GM19452 (cell line): ENCODE measurements at regions not wholly inside any gene's neighbourhood (a gene's known extent, or its start where the extent isn't known, plus 50 kb on each side); places are given as distances from the start of the nearest gene placed in this dataset.
"Not testable (repeated sequence)": the region's sequence is repeated elsewhere in the genome, so short reads cannot be mapped to it uniquely, and the experiment has no call there.

Experiments used
- ATAC-seq: cut with Tn5 transposase; IDR thresholded peaks from one replicate; pipeline ENCODE4 v1.9.1; 2021; ENCODE audit not compliant: unreplicated experiment

DNA sequence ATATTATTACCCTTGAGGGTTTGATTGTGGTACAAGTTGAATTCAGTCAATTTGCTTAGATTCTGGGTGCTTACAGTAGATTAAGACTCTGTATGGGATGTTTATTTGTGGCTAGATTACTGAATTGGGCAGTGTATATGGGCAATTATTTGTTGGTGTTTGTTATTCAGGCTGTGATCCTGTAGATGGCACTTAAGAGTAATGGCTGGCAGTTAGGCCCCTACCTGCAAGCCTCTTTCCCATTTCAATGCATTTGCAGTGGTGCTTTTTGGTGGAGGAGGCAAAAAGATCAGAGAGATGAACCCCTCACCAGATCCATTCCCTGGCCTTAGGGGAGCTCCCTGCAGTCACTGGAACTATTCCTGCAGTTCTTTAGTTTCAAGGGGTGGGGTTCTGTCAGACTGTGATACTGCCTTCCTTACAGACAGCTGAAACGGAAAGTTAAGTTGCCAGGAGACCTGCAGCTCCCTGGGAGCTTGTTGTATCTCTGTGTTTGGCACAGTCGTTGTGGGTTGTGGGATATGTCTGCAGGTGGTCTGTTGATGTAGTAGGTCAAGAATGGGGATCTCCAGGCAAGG is 199.5 kb downstream of the AASDHPPT start:
- no peak for ATAC-seq

DNA sequence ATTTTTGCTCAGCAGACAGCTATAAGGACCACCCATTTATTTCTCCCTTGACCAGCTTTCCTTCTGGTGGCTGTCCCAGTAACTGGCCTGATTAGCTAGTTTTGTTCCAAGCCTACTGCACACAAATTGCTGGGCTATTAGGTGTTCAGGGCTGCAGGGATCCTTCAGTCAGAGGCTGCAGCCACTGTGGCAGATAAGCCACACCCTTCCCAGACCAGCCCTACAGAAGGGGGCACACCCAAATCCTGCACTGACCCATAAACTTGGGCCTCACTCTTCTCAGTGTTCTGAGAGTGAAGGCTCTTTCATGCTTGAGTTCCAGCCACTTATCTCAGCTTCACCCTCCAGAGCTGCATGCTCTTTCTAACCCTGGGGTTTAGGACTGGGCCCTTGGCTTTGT is 200.0 kb downstream of the AASDHPPT start:
- no peak for ATAC-seq

DNA sequence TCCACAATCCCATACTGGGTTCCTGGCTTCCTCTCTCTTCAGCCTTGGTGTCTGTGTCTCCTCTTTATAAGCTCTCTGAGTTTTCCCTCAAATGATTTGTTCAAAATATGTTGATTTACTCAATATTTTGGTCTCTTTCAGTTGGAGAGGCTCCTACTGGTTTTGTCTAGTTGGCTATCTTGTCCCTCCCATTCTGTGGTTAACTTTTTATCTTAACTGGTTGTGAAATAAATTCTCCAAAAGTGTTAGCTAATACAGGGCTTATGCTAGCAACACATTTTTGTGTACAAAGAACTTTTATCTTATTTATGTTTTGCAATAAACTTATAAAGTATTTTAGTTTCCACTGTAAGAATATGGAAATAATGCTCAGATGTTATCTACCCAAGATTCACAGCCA is 200.9 kb downstream of the AASDHPPT start:
- ATAC-seq, result no peak

DNA sequence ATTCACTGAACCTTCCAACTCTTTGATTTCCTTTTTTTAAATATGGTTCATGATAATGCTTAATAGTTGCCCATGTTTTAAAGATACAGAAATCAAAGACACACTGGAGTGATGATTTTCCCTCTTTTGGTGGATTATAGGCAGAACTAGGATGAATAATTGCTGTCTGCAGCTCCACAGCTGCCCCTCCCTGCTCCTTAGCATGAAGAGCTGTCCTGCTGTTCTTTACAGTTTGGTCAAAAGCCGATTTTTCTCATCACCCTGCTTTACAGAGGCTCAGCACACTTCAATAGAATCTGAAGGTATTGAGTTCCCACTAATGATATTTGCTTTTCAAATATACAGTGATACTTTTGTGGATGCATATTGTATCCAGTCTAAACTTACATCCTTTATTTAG is 202.6 kb downstream of the AASDHPPT start:
- ATAC-seq, result no peak

DNA sequence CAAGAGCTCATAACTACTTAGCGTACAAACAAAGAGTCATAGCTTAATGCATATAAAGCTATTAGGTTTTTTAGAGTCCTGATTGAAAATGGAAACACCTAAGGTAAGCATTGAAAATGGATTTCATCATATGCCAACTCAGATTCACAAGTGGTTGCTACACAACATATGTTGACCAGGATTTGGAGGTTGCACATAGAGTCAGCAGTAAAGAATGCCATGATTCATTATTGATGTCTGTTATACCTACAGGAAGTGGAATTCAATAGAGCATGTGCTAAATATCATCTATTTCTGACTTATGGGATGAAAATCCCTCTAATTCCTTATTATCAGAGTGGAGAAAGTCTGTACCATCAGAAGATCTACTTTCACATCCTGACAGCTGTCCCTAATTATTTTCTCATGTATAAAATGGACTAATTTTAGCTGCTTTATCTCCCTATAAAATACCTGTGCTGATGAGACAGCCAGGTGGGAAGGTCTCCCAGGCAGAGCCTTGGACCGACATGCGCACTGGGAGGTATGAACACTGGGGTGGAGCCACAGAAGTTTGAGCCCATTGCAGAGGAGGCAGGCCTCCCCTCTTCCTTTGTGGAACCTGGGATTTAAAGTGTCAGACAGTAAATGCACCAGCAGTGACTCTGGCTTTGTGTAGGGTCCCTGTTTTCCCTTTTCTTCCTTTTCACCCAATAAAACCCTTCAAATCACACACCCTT is 204.2 kb downstream of the AASDHPPT start:
- ATAC-seq, result no peak

DNA sequence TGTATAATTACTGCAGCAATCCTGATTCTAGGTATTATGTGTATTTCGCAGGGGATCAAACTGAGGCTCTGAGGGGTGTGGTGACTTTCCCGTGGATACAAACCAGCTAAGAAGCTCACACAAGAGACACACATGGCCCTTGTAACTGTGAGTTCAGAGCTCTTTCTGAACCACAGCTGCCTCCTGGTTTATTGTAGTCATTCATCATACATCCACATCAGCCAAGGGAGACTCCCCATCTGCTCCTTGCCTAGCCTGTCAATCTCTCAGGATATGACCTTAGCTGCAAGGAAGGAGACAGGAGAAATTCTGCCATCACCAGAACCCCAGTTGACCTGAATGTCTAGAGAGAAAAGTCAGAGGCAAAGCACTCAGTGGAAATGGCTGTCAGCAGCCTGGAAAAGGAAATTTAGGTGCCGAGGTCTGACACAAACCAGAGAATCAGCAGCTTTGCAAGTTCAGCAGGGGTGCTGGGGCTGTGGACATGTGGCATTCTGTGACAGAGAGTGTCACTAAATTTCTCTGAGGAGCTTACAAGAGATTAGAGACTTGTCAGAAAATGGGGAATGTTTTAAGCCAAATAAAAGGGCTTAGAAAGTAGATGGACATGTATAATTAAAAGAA is 209.5 kb downstream of the AASDHPPT start:
- no peak for ATAC-seq

DNA sequence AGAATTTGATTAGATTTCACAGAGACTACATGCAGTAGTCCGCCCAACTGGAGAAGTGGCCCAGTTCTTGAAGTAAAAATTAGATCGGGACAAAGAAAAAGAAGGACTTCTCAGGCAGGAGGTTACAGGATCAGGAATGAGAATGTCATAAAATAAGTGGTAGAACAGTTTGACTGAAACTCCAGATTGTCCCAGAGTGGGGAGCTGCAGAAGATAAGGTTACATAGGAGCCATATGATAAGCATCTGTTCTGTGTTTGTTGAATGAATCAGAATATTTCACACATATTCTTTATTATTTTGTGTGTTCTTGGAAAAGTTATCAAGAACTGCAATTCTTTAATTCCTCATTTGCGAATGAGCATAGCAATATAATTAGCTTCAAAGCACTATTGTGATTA is 210.6 kb downstream of the AASDHPPT start:
- no peak for ATAC-seq

DNA sequence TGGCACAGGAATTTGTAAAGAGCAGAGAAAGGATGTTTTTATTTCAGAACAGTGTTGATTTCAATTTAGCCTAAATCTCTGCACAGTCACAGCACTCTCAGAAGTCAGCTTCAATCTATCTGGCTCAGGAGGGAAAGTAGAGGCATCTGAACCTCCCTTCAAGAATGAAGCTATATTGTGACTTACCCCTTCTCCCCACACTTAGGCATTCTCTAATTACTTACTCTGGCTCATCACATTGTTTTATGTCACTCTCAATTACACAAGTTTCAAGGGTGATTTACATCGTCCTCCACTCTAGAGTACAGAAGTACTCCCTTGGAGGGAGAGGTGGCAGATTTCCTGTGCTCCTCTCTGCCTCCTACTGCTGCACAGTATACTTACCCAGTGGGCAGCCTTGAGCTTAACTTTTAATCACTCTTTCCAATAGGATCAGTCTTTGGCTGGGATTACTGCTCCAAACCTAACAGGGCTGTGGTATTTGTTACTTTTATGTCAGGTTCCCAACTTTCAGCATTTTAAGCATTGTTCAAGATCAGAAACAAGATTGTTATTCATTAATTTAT is 211.4 kb downstream of the AASDHPPT start:
- no peak for ATAC-seq

DNA sequence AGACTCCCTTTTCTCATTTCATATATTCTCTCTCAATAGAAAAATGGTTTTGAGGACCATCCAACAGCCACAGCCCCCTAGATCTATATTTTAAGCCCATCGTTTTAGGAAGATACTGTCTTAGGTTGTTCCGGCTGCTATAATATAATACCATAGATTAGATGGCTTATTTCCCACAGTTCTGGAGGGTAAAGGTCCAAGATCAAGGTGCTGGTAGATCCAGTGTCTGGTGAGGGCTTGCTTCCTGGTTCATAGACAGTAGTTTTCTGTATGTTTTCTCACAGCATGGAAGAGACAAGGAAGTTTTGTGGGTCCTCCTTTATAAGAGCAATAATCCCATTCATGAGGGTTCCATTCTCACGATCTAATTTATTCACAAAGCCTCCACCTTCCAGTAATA is 215.1 kb downstream of the AASDHPPT start:
- no peak for ATAC-seq

DNA sequence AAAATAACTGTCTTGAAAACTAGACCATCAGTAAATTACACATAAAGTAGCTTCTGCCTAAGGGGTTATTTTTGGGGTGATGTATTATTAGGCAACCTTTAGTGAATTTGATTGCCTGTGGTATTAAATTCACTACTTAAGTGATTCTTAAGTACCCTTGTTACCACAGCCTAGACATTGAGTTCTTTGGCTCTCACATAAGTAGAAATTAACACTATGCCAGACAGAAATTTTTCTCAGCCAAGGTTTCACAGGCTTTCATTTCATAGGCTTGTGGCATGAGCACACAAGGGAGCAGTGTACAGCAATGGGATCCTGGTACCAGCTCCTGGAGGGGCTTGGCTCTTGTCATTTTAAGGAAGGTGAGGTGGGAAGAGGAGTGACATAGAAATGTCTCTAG is 218.5 kb downstream of the AASDHPPT start:
- ATAC-seq, result no peak

DNA sequence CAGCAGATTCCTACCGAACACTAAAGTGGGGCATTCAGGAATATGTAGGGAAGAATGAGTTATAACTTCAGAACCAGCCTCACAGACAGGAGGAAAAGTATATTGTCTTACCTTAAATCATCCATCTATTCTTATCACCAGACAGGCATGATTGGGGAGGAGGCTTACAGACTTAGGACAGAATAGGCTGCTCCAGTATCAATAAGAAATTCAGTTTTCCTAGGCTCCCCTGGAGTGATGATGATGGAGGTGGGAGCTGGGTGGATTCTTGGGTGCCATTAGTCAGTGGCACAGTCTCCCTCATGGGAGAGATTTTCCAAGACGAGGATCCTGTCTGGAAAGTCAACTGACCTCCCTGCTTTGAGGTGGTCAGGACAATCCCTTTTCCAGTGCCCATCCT is 225.0 kb downstream of the AASDHPPT start:
- no peak for ATAC-seq

DNA sequence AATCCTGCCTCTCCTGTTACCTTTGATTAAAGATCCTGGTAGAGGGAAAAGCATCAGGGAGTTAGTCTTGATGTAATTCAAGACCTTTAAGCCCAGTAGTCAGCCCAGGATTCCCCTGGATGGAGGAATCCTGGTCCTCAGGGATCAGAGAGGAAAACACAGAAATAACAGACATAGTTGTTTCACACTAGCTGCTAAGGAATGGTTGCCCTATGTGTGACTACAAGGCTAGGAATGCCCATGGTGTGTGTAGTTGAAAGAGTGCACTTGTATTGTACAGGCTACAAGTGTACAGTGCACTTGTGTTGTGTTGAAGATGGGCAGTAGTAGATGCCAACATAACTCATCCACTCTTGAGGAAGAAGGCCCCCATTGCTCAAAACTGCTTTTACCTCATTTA is 226.8 kb downstream of the AASDHPPT start:
- no peak for ATAC-seq

DNA sequence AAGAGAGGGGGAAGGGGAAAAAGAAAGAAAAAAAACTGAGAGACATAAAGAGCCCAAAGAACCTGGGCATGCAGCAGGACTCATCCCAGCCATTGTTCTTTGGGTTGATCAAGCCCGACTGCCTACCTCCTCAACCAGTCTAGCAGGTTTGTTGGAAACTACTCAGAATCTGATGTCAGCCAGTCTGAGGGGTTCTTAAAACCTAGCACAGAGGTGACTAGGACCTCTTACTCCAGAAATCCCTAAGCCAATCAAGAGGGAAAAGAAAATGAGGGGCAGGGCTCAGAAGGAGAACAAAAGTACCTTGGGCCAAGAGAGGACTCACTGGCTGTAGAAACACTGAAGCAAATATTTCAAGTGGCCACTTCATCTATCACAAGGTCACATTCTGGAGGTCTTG is 228.0 kb downstream of the AASDHPPT start:
- no peak for ATAC-seq

DNA sequence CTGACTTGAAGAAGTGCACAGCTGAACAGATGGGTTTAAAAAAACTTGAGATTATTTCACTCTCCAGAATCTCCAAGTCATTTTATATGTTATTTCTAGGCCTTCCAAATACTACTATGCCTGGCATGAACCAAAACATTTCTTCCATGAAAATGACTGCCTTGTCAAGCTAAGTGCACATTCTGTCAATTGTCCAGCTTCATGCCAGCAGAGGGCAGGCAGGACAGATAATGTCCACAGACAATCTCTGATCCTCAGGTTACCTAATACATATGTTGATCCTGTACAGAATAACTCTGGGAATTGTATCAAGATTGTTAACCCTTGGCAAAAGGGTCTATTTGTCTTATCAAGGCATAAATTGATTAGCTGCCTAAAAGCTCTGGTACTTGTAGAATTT is 229.5 kb downstream of the AASDHPPT start:
- ATAC-seq, result no peak

DNA sequence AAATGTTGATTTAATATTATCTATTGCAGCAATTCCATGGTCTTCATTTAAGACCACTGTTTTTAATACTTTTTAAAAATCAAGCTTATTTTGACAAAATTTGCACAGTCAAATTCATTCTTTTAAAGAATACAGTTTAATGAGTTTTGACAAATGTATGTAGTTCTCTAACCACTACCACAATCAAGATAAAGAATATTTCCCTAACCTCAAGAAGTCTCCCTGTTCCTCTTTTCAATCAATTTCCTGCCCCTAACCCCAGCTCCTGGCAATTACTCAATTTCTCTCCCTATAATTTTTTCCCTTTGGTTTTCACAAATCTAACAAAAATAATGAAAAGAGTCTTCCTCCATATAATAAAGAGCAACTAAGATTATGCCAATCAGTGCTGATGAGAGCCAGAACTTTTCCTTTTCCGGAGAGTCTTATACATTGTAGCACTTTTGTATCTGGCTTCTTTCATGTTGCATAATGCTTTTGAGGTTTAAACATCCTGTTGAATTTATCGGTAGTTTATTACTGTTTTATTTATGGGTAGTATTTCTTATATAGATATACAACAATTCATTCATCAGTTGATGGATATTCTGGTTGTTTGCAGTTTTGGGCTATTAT is 231.7 kb downstream of the AASDHPPT start:
- ATAC-seq, result no peak

DNA sequence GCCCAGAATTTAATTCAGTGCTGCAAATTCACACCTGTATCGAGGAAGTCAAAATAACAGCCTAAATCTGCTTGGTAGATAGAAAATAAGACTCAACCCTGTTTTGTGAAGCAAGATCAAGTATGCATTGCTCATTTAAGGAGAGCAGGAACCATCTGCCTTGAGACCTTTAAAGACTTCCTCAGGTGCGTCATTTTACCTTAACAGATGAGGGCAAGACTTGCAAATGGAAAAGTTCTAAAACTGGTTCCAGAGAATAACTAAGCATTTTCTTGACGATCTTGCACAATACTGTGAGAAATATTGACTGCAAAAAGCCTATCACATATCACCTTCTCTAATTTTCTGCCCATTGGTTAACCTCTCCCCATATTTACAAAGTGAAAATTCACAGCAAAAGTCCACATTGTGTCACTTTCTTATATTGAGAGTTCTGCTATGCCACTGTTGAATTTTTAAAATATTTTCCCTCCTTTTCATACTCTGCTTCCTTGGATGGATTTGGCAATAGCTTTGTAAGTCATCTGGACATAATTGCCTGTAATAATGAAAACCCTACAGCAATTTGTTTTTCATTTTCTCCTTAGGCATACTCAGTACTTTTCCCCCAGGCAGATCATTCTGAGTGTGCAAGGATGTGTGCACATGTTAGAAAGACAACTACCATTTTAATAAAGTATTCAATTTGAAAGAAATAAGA is 234.2 kb downstream of the AASDHPPT start:
- ATAC-seq, result no peak

DNA sequence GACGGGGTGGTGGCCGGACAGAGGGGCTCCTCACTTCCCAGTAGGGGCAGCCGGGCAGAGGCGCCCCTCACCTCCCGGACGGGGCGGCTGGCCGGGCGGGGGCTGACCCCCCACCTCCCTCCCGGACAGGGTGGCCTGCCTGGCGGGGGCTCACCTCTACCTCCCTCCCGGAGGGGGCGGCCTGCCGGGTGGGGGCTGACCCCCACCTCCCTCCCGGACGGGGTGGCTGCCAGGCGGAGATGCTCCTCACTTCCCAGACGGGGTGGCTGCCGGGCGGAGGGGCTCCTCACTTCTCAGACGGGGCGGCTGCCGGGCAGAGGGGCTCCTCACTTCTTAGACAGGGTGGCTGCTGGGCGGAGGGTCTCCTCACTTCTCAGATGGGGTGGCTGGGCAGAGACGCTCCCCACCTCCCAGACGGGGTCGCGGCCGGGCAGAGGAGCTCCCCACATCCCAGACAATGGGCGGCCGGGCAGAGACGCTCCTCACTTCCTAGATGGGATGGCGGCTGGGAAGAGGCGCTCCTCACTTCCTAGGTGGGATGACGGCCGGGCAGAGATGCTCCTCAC is 239.8 kb downstream of the AASDHPPT start:
- not testable (repeated sequence) for ATAC-seq

DNA sequence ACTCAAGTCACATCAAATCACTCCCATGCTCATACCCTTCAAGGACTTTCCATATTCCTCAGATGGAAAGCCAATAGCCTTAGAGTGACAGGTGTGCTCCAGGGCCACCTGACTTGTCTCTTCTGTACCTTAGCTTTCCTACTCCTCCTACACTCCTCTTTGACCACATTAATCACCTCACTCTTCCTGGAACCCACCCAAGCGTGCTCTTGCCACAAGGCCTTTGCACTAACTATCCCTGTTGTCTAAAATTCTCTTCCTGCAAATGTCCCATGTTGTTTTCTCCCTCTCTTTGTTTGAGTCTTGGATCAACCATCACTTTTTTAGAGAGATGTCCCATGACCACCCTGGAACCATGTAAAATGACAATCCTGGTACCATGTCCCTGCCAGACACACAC is 244.1 kb downstream of the AASDHPPT start:
- ATAC-seq, result no peak

DNA sequence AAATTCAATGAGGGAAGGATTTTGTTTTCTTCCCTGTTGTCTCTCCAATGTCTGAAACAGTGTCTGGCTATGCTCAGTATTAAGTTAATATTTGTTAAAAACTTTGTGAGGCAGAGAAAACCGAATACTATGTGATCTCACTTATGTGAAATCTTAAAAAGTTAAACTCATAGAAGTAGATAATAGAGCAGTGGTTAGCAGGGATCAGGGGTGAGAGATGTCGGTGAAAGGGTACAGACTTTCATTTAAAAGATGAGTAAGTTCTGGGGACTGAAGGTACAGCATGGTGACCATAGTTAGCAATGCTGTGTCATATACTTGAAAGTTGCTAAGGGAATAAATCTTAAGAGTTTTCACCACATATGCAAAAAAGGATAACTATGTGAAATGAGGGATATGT is 244.6 kb downstream of the AASDHPPT start:
- ATAC-seq, result no peak

DNA sequence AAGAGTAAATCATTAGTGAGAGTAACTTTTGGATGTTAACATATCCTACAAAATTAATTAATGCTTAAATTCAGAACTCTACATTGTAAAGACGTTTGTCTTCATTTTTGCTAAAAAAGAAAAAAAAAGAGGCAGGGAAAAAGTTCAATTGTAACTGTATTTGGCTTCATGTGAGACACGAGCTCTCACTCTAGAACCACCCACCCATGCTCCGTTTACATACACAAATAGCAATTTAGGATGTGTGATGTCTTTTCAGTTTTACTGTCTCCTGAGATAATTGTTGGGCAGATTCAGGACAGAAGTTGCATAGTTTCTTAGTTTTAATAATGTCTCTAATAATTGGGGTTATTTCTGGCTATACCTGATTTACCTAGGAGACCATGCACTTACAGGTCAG is 248.6 kb downstream of the AASDHPPT start:
- no peak for ATAC-seq

DNA sequence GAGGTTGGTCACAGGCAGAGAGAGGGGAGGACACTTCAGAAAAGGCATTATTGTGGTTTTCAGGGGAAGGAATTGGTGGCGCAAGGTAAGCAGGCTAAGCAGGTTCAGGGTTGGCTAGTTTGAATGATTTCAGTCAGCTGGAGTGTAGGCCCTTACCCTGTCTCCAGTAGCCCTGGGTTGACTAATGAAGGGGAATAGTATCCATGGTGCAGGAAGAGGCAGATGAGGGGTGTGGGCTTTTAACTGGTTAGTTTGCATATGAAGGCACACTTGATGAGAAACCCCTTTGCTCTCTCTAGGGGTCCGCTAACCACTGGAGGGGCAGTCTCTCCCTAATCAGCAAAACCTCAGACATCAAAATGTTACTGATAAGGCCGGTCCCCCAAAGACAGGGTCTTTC is 249.7 kb downstream of the AASDHPPT start:
- no peak for ATAC-seq
